Stimulated activated CD8-positive, alpha-beta memory T cell treated with anti-CD3 and anti-CD28 coated beads, Interleukin-15, amount 100 ng/mL, for 24 hours (primary cell): ENCODE measurements at regions not wholly inside any gene's neighbourhood (a gene's known extent, or its start where the extent isn't known, plus 50 kb on each side); places are given as distances from the start of the nearest gene placed in this dataset.

ENCODE experiments used
- DNase-seq: peaks from one replicate; pipeline ENCODE4 v3.0.0-alpha.2; 2020; ENCODE audit warnings: low read depth

DNA sequence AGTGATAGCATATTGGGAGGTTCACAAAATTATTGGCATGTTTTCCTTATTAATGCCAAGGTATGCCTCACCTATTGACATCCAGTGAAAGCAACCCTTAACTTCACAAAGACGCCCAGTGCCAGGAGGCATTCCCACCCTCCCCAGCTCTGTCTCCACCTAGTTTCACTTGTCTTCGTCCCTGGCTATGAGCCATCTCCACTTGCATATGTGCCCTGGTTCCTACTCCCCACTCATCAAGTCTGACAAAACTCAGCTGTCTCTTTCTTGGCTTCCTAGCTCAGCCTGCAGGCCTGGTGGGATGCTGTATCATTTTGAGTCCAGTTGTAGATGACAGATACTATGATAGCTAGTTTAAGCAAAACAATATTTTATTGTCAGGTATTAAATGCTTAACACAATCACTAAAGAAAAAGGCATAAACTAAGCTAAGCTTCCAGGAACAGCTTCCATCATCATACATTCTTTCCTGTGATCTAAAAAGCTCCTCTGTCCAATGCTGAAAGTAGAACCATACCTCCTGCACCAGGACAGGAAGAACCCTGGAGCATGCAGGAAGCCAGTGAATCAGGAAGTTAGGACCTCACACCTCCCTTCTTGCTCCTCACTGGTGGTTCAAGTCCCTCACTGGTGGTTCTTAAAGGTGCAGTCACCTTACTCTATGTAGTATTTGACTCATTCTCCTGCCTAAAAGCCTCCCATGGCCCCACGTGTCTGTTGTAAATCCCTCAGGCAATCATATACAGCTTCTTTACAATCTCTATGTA is 410.3 kb upstream of the RASGEF1B start:
- DNase-seq = no peak

DNA sequence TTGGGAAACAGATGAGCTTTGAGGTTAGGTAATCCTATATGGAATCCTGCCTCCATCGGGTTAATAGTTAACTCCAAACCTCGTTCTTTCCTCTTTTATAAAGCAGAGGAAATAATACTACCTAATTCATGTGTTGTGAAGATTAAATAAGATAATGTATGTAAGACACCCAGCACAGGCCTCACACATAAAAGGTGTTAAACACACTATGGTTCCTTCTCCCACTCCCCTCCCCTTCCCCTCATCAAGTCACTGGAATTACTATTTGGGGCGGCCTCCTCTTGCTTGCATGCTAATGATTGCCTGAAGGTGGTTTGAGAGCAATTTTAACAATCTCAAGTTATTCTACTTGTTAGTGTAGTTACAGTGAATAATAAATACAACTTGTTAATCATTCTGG is 404.4 kb upstream of the RASGEF1B start:
- no peak for DNase-seq

- DNase-seq = no peak
Observed at GRCh38 chr4:81874661-81875515, 403.2 kb upstream of the RASGEF1B start.

GRCh38 chr4:81870275-81870674 is 398.6 kb upstream of the RASGEF1B start:
- no peak for DNase-seq

- no peak for DNase-seq
Observed at GRCh38 chr4:81860111-81860510, 388.4 kb upstream of the RASGEF1B start.

GRCh38 chr4:81854406-81854805 is 382.7 kb upstream of the RASGEF1B start:
- no peak for DNase-seq

GRCh38 chr4:81852031-81852715 is 380.5 kb upstream of the RASGEF1B start:
- DNase-seq = no peak

DNA sequence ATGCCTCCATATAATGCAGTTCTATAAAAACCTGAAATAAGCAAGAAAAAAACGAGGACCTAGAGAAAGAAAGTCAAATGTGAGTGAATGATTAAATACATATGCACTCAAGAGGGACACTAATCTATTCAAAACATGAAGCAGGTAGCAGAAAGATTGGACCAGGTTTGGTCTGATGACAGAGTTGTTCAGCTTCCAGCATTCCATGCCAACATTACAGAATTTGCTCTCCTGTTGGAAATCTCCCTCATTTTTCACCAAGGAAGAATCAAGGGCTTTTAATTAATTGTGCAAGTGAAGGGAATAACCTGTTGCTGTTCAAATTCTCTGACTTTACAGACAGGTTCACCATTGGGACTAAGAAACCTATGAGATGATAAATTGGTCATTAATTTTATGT is 379.0 kb upstream of the RASGEF1B start:
- DNase-seq = no peak

DNA sequence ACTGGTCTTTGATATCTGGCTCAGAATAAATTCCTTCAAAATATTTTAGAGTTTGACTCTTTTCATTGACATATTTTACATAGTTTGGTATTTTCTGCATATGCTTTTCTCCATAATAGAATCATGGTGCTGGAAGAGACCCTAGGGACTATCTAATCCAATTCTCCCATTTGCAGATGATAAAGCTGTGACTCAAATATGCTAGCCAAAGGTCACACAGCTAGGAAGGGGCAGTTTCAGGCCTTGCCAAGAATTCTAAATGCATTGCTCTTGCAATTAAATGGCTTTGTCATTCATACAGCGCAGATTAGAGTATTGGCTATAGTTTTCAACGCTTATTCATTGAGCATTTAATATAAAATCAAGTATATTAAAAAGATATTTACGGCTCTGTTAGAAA is 374.1 kb upstream of the RASGEF1B start:
- DNase-seq = no peak

DNA sequence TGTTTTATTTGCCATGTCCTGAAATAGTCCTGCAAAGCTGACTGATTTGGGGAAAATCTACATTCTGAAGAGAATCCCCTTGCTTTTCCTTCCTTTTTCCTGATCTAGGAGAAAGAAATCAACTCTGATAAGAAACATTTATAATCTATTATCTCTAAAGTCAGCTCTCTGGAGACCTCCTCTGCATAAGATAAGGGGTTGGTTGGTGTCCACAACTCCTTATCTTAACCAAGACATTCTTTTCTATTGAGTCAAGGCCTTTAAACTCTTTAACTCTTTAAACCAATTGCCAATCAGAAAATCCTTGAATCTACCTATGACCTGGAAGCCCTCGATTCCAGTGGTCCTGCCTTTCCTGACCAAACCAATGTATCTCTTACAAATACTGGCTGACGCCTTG is 373.6 kb upstream of the RASGEF1B start:
- no peak for DNase-seq

DNA sequence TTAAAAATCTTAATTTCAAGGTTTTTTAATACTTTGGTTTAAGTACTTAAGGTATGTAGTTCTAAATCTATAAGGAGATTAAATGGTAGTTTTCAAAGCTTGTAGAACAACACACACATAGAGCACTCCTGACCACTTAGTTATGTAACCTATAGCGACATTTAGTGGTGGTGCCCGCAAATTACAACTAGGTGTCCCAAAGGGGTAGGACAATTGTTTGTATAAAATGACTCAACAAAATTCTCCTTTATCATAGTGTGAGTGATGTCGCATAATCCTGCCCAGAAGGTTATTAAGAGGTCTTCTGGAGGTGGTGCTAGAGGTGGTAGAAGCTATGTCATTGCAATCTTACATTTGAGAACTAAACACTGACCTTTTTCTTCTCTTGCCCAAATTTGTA is 373.0 kb upstream of the RASGEF1B start:
- peak; percentile 26 for DNase-seq

- no peak for DNase-seq
Observed at GRCh38 chr4:81839347-81840042, 367.8 kb upstream of the RASGEF1B start.

DNA sequence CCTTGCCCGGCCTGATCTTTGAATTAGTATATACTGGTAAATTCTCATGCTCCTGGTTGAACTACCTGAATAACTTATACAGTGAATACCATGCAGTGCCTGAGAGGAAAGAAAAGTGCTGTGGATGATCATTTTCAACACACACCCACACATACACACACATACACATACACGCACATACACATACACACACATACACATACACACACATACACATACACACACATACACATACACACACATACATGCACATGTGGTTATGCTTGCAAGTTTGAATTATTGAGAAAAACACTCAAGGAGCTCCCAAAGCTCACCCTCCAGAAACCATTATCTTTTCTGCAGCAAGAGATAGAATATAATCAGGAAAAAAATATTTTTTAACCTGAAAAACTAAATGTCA is 366.9 kb upstream of the RASGEF1B start:
- DNase-seq = no peak

- no peak for DNase-seq
Observed at GRCh38 chr4:81836716-81837115, 365.0 kb upstream of the RASGEF1B start.

GRCh38 chr4:81833576-81833975 is 361.9 kb upstream of the RASGEF1B start:
- no peak for DNase-seq

DNA sequence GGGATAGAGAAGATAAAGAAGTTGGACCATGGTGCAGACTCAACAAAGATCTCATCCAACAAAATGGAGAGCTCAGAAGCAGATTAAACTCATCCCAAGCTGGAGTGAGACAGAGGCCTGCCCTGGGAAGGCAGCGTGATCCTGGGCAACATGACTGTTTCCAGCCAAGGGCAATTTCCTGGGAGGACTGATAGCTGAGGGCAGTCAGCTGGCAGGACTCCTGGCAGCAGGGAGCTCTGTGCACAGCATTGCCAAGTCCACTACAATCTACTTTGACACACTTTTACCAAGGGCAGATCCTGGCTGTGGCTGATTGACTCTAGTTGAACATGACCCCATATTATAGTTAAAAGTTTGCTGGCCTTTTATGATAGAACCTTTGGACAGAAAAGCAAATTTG is 357.3 kb upstream of the RASGEF1B start:
- DNase-seq = no peak

GRCh38 chr4:81827577-81828202 is 356.0 kb upstream of the RASGEF1B start:
- DNase-seq = no peak

DNA sequence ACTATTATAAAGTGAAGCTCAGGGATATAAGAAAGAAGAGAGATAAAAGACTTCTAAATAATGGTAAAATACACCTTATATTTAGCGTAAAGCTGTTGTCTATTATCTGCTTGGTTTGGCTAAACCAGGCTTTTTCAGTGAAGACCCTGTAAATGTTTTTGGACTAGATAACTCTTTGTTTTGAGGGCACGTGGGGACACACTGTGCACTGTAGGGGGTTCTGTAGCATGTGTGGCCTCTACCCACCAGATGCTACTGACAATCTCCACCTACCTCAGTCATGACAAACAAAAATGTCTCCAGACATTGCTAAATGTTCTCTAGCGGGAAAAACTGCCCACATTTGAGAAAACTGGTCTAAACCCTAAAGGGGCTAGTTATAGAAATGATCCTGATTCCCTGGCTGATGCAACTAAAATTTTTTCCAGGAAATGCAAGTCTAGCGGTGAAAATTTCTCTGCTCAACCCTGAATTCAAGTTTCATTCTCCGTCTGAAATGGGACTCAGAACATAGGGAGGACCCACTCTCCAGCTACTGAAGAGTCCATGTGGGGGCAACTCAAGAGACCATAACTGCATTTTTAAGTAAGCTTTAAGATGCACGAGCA is 355.2 kb upstream of the RASGEF1B start:
- DNase-seq = no peak

DNA sequence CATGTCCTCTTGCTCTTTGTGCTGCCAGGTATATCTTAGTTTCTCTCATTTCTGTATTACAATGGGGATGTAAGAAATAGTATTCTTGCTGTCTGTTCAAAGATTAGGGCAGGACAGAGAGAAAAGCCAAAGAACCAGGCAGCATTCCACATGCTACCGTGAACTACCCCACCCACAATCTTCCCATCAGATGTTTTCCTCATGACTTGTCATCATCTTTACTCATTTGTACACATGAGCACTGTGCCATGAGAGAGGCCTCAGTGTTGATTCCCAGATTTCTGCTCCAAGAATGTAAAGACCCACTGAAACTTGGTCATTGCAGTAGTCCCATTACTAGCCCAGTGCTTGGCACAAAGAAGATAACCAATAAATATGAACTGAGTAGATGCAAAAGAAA is 354.6 kb upstream of the RASGEF1B start:
- DNase-seq = no peak

DNA sequence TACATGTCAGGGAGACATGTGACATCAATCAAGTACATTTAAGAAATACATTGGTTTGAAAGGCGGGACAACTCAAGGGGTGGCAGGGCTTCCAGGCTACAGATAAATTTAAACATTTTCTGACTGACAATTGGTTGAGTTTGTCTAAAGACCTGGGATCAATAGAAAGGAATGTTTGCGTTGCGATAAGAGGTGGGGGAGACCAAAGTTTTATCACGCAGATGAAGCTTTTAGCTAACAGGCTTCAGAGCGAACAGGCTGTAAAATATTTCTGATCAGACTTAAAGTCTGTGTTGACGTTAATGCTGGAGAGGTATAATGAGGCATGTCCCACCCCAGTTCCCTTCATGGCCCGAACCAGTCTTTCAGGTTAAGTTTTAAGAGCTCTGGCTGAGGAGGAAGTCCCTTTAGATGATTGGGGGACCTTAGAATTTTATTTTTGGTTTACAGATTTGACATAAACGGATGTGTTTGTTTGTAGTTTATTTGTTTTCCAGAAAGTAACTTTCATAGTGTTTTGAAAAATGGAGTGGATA is 346.7 kb upstream of the RASGEF1B start:
- DNase-seq = no peak
